ENCODE measurements at regions not wholly inside any gene's neighbourhood (a gene's known extent, or its start where the extent isn't known, plus 50 kb on each side); places are given as distances from the start of the nearest gene placed in this dataset.

GRCh38 chr3:82743196-82743595, 981.8 kb upstream of the GBE1 start:
- Histone ChIP-seq H3K27ac (ENCODE audit: poor library complexity, severe bottlenecking) (no peak overlapping the region), H3K4me3 (ENCODE audit: severe bottlenecking) (no peak overlapping the region), H3K27me3 (ENCODE audit: insufficient read depth, poor library complexity, severe bottlenecking) (no peaks in the 10 kb centered on the region), H3K9me3 (ENCODE audit: severe bottlenecking) (no peaks in the 10 kb centered on the region), H3K4me1 (ENCODE audit: insufficient read depth, poor library complexity, severe bottlenecking) (no peaks in the 10 kb centered on the region), H3K36me3 (ENCODE audit: low read depth) (no peaks in the 10 kb centered on the region)
- no peak for ATAC-seq (ENCODE audit: low read depth)
- TF ChIP-seq, protein P1, sequence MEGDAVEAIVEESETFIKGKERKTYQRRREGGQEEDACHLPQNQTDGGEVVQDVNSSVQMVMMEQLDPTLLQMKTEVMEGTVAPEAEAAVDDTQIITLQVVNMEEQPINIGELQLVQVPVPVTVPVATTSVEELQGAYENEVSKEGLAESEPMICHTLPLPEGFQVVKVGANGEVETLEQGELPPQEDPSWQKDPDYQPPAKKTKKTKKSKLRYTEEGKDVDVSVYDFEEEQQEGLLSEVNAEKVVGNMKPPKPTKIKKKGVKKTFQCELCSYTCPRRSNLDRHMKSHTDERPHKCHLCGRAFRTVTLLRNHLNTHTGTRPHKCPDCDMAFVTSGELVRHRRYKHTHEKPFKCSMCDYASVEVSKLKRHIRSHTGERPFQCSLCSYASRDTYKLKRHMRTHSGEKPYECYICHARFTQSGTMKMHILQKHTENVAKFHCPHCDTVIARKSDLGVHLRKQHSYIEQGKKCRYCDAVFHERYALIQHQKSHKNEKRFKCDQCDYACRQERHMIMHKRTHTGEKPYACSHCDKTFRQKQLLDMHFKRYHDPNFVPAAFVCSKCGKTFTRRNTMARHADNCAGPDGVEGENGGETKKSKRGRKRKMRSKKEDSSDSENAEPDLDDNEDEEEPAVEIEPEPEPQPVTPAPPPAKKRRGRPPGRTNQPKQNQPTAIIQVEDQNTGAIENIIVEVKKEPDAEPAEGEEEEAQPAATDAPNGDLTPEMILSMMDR (IDR thresholded peaks at IDR 0.05; ENCODE audit: poor library complexity, severe bottlenecking), result no peak
- no peak for DNase-seq (ENCODE audit: low spot score)

- H3K4me3 ChIP-seq (ENCODE audit: severe bottlenecking), result no peak overlapping the region
- H3K27ac ChIP-seq (ENCODE audit: poor library complexity, severe bottlenecking), result no peak overlapping the region
- H3K4me1 ChIP-seq (ENCODE audit: insufficient read depth, poor library complexity, severe bottlenecking), result no peaks in the 10 kb centered on the region
- ATAC-seq (ENCODE audit: low read depth) (no peak), DNase-seq (ENCODE audit: low spot score) (no peak)
- H3K9me3 ChIP-seq (ENCODE audit: severe bottlenecking), result no peaks in the 10 kb centered on the region
- H3K36me3 ChIP-seq (ENCODE audit: low read depth), result no peaks in the 10 kb centered on the region
- H3K27me3 ChIP-seq (ENCODE audit: insufficient read depth, poor library complexity, severe bottlenecking), result no peaks in the 10 kb centered on the region
- TF ChIP-seq, protein P1 (IDR thresholded peaks at IDR 0.05; ENCODE audit: poor library complexity, severe bottlenecking), result no peak
Observed at GRCh38 chr3:82741346-82741745, 979.9 kb upstream of the GBE1 start.

- Histone ChIP-seq H3K36me3 (ENCODE audit: low read depth) (no peaks in the 10 kb centered on the region), H3K27ac (ENCODE audit: poor library complexity, severe bottlenecking) (no peak overlapping the region), H3K27me3 (ENCODE audit: insufficient read depth, poor library complexity, severe bottlenecking) (no peaks in the 10 kb centered on the region), H3K9me3 (ENCODE audit: severe bottlenecking) (no peaks in the 10 kb centered on the region), H3K4me3 (ENCODE audit: severe bottlenecking) (no peak overlapping the region), H3K4me1 (ENCODE audit: insufficient read depth, poor library complexity, severe bottlenecking) (no peaks in the 10 kb centered on the region)
- ATAC-seq (ENCODE audit: low read depth) (no peak), DNase-seq (ENCODE audit: low spot score) (no peak)
- TF ChIP-seq, protein P1 (IDR thresholded peaks at IDR 0.05; ENCODE audit: poor library complexity, severe bottlenecking), result no peak
Observed at GRCh38 chr3:82739390-82739789, 977.9 kb upstream of the GBE1 start.

DNA sequence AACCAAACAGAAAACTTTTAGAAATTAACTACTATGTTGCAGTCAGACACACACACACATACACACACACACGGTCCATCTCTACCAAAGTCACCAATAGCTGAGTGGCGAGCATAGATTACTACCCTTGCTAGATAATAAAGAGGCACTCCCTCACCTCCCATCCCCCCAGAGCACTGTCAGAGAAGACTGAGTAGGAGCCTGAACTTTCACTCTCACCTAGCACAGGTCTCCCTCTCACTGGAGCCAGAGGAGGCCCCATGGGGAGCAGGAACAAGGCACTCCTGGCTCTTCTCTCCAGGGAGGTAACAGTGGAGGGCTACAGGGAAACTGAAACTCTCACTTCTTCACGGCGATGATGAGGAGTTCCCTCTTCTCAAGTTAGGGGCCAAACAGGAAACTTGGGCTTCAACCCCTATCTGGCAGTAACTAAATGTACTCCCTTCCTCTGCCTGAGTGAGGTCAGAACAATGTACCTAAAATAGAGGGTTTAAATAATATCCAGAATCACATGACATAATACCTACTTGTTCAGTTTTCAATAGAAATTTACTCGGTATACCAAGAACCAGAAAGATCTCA, 975.3 kb upstream of the GBE1 start:
- TF ChIP-seq, protein P1 (IDR thresholded peaks at IDR 0.05; ENCODE audit: poor library complexity, severe bottlenecking), result no peak
- ATAC-seq (ENCODE audit: low read depth), result no peak
- DNase-seq (ENCODE audit: low spot score), result no peak

GRCh38 chr3:82715091-82715856, 953.8 kb upstream of the GBE1 start:
- TF ChIP-seq, protein P1 (IDR thresholded peaks at IDR 0.05; ENCODE audit: poor library complexity, severe bottlenecking), result no peak
- DNase-seq (ENCODE audit: low spot score) (no peak), ATAC-seq (ENCODE audit: low read depth) (no peak)
- no peak overlapping the region for H3K27ac ChIP-seq (ENCODE audit: poor library complexity, severe bottlenecking)
- H3K36me3 ChIP-seq (ENCODE audit: low read depth), result no peaks in the 10 kb centered on the region
- H3K4me1 ChIP-seq (ENCODE audit: insufficient read depth, poor library complexity, severe bottlenecking), result no peaks in the 10 kb centered on the region
- no peaks in the 10 kb centered on the region for H3K27me3 ChIP-seq (ENCODE audit: insufficient read depth, poor library complexity, severe bottlenecking)
- no peaks in the 10 kb centered on the region for H3K9me3 ChIP-seq (ENCODE audit: severe bottlenecking)
- no peak overlapping the region for H3K4me3 ChIP-seq (ENCODE audit: severe bottlenecking)

More for the DNA sequence above, 975.3 kb upstream of the GBE1 start:
- H3K9me3 ChIP-seq (ENCODE audit: severe bottlenecking), result no peaks in the 10 kb centered on the region
- no peak overlapping the region for H3K4me3 ChIP-seq (ENCODE audit: severe bottlenecking)
- H3K27me3 ChIP-seq (ENCODE audit: insufficient read depth, poor library complexity, severe bottlenecking), result no peaks in the 10 kb centered on the region
- no peaks in the 10 kb centered on the region for H3K4me1 ChIP-seq (ENCODE audit: insufficient read depth, poor library complexity, severe bottlenecking)
- no peak overlapping the region for H3K27ac ChIP-seq (ENCODE audit: poor library complexity, severe bottlenecking)
- H3K36me3 ChIP-seq (ENCODE audit: low read depth), result no peaks in the 10 kb centered on the region
